COLO668 (cell line): ENCODE measurements at regions not wholly inside any gene's neighbourhood (a gene's known extent, or its start where the extent isn't known, plus 50 kb on each side); places are given as distances from the start of the nearest gene placed in this dataset.
A peak's percentile ranks its signal among the peaks of the same experiment; 100 is the strongest.

Source experiments
- DNase-seq: peaks from one replicate; lab custom pipeline; 2025; ENCODE audit not compliant: unreplicated experiment; lab: John Stamatoyannopoulos, UW

DNA sequence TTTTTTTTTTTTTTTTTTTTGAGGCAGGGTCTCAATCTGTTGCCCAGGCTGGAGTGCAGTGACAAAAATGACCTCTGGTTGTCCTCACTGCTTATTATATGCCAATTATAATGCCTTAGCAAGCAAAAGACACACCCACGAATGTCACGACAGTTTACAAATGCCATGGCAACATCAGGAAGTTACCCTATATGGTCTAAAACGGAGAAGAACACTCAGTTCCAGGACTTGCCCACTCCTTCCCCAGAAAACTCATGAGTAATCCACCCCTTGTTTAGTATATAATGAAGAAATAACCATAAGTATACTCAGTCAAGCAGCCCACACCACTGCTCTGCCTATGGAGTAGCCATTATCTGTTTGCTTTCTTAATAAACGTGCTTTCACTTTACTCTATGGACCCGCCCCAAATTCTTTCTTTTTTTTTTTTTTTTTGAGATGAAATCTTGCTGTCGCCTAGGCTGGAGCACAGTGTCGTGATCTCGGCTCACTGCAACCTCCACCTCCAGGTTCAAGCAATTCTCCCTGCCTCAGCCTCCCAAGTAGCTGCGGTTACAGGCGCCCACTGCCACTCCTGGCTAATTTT is 106.2 kb downstream of the SMIM20 start:
- no peak for DNase-seq

DNA sequence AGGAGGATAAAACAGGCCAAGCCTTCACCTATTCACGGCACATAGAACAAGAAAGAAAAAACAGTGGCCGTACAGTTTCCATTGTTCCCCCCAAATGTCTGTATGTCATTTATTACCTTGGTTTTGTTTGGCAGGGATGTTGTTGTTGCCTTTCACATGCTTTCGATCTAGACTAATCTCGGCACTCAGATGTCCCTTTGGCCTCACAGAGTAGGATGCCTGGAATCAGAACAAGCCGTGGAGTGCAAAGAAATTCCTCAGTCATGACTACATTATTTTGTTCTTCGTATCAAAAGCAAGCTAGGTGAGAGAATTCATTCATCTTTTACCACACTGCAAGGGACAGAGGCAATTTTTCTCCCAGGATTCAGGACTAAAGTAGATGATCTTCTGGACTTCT is 106.9 kb downstream of the SMIM20 start:
- no peak for DNase-seq

DNA sequence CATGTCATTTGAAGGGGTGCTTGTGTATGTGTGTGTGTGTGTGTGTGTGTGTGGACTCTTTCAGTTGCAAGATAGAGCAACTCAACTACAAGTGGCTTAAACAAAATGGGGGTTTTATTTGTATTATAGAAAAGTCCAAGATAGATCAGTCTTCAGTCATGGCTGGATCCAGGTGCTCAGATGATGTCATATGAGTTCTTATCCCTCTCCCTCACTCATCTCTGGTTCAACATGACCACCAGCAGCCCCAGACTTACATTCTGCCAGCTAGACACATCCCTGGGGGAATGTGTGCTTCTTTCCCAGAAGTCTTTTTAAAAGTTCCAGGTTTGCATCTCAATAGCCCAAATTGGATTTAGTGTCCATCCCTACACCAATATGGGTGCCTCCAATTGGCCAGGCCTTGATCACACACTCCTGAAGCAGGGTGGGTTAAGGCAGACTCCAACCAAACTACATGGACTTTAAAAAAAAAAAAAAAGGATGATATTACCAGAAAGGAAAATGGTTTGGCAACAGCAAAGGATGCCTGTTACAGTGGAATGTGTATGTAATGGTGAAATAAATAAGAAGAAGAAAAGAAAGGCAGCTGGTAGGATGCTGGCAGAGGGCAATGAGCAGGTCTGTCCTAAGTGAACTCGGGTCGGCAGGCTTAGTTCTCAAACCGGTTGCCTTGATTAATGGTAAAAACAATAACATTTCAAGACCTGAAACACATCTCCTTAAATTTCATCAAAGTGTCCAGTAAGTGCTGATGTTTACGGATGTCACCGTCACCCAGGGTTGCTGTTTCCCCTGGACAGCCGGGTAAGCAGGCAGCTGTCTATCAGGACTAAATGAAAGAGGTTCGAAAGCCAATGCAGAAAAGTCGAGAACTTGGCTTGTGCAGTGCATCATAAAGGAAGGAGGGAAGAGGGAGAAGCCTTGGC is 107.7 kb downstream of the SMIM20 start:
- peak; percentile 67 for DNase-seq

DNA sequence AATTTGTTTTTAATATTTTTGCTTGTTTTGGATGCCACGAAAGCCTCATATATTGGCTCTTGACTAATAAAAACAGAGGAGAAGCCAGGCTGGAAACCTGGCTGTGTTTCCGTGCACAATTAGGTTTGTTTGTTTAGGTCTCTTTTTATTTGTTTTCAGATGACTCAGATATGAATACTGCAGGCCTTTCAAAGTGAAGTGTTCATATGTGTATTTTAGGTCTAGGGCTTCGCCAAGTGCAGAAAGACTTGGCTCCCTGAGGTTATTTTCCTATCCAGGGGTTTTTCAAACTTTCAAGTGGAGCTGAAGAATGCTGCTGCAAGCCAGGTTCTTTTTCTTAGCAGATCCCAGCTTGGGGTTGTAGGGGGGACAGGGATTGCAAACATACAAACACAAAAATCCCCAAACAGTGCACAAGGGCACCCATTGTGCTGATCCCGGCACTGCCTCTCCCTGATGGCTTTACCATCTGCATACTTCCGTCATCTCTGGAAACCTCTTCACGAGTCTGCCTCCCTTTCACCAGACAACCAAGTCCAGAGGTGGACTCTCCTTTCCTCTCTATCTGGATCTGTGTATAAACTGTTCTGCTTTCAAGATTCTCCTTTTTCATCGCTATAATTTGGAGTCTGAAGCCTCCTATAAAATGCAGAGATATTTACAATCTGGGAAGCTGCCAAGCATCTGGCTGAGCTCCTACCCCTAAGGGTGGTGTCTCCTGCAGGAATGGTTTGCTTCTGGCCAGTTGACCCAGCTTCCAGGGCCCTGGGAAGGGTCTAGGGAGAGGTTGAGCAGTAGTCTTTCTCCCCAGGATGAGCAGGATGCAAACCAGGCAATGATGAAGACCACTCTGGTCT is 108.6 kb downstream of the SMIM20 start:
- peak; percentile 67 for DNase-seq

DNA sequence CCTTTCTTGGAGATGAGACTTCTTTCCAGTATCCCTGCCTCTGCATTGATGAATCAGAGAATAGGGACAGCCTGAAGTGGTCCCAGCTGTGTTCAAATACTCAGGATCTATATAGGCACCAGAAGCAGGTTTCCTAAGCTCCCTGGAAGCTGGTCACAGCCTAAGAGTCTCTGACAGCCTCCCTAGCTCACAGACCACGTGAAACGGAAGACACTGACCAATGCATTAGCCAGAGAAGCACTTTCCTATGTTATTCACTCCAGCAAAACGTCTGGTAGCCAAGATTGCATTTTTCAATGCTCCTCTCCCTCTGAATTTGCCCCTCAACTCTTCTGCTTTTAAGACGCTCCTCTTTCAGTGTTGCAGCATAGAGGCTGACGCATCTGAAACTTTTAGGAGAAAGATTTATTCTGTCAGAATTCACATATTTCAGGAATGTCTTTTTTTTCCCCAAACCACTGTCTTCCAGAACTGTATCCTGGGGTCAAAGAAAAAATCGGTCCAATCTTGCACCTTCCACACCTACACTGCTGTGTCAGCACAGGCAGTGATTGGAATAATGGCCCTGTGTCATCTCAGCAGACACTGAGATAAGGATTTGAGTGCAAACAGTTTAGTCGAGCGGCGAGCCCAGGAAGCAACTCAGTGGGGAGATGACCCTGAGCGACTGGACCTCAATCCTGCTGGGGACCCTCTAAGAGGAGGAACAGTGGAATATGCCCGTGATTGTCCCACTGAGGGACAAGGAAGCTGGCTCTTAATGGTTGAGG is 109.4 kb downstream of the SMIM20 start:
- DNase-seq = peak; percentile 16

DNA sequence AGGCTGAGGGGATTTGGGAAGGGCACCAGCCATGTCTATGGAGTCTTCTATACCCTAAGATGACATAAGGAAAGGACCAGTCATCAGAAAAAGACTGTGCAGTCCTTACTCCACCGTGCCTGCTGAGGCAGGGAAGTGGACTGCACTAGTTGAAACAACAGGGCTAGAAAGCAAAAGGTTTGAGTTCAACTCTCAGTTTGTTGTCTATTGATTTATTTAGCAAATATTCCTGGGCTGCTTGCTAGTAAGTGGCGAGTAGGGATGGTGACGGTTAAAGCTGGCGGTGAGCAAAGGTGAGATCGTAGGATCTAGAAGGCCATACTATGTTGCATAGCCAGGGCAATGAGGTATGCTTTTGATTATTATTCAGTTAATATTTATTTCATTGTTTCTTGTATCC is 110.1 kb downstream of the SMIM20 start:
- no peak for DNase-seq

DNA sequence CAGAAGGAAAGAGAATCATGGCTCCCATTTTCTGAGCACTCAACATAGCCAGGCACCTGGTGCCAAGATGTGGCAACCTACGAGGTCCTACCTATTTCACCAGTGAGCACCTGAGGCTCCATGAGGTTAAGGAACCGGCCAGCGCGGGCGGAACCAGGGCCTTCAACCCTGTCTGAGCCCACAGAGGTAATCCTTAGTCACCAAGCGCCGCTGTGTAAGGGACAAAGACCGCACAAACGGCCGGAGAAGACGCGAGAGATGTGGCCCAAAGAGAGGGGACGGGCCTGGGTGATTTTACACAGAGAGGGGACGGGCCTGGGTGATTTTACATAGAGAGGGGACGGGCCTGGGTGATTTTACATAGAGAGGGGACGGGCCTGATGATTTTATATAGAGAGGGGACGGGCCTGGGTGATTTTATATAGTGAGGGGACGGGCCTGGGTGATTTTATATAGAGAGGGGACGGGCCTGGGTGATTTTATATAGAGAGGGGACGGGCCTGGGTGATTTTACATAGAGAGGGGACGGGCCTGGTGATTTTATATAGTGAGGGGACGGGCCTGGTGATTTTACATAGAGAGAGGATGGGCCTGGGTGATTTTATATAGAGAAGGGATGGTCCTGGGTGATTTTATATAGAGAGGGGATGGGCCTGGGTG is 114.2 kb downstream of the SMIM20 start:
- DNase-seq = no peak

DNA sequence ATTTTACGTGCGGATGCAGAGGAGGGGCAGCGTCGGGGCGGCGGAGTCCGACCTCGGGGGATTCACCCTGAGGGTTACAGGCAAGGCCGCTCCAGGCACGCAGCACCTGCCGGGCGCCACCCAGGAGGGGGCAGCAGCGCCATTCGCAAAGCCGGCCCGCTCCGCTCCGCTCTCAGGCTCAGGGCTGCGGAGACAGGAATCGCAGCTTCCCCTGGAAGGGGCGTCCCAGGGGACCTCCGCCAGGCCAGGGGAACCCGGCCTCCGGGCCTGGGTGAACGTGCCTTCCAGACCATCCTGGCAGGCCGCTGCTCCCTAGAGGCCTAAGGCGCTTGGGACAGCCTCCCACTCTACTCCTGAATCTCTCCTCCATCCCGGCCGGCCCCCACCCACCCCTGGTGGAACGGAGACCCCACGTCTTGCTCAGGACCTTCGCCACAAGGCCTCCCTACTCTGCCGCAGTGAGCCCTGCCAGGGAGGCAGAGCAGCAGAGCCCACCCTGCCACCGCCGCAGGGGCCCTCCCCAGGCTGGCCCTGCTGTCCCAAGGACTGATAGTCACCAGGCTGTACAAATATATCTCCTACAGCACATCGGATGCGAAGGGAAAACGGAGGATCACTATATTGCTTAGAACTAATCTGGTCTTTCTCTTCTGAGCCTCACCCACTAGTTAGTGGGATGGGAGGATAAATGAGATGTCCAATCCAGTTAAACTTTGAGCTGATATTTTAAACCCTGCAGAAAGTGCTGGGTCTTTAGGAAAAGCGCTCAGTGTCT is 115.0 kb downstream of the SMIM20 start:
- DNase-seq = peak; percentile 82

DNA sequence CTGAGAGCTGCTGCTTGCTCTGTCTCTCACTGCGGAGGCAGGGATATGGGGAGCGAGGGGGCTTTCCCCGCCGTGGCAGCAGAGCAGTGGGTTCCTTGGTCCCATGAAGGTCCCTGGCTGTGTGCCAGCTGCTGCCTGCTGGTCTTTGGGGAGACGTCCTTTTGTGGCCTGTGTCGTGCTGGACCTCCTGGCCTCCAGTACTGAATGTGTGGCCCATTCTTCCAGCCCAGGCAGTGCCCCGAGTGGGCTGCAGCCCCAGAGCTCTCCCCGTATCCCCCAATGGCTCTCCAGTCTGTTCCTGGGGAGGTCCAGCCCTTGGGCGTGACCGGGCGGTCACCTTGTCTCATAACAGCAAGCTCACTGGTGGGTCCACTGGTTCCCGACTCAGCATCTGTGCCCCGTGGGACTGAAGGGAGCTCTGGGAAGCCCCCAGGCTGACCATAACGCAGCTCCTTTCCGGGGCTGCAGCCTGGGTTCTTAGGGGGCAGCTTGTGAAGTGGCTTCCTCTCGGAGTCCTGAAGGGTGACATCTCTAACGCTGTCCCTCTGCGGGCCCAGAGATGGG is 115.6 kb downstream of the SMIM20 start:
- no peak for DNase-seq

DNA sequence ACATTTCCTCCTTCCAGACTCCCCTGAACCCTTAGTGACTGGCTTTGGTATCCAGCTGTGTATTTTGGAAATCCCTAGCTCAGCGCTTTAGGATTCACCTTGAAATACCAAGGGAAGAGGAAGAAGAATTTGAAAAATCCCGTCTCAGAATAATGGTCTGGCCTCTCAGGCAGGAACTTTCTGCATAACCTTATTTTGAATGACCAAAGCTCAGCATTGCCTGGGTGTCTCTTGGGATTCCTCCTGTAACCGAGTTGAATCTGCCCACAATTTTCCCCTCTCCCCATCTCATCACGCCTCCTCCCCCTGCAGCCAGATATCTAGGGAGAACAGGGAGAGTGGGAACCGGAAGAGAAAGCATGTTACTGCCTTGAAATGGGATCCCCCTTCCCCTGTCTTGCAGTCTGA is 116.2 kb downstream of the SMIM20 start:
- DNase-seq = no peak

DNA sequence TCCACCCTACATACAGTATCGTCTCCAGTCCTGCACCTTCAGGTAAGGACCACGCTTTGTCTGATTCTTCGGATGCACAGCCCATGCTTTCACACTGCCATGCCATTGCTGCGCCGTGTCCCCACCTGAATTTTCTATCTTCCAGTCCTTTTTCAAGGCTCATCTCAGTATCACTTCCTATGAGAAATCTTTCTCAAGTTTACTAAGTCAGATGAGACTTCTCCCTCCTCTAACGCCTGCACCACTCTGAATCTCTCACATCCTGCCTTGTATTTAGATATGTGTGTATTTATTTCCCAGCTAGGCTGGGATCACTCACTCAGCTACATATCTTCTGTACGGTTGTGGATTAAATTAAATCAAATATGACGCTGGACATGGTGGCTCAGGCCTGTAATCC is 116.8 kb downstream of the SMIM20 start:
- DNase-seq = no peak

DNA sequence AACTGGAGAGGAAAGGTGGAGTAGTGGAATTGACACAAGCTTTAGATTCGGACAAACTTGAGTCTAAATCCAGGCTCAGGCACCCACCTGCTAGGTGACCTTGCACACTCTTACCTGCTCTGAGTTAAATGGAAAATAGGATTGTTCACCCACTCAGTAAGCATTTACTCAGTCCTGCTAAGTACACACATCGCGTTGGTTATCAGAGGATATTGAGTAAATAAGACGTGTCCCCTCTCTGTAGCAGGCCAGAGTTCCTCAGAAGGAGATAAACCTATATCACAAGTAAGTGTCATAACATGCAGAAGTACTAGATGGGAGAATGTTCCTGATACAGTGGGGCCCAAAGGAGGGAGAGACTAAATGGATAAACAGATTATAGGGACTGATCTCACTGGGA is 117.7 kb downstream of the SMIM20 start:
- peak; percentile 14 for DNase-seq

DNA sequence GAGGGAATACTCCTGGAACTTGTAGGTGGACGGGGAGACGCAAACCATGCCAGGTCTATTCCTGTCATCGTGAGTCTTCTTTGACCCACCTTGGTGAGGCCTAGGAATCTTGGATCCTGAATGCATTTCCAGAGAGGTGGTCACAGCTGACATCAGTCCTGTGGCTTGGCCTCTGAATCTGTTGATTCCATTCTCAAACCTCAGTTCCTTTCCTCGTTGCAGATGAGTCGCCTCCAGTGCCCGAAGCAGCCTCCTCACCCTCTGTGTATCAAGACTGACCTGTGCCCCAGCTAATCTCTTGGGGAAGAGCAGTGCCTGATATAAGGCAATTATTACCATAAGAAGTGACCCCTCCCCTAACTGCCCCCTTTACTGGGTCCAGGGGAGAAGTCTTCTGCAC is 118.1 kb downstream of the SMIM20 start:
- no peak for DNase-seq

DNA sequence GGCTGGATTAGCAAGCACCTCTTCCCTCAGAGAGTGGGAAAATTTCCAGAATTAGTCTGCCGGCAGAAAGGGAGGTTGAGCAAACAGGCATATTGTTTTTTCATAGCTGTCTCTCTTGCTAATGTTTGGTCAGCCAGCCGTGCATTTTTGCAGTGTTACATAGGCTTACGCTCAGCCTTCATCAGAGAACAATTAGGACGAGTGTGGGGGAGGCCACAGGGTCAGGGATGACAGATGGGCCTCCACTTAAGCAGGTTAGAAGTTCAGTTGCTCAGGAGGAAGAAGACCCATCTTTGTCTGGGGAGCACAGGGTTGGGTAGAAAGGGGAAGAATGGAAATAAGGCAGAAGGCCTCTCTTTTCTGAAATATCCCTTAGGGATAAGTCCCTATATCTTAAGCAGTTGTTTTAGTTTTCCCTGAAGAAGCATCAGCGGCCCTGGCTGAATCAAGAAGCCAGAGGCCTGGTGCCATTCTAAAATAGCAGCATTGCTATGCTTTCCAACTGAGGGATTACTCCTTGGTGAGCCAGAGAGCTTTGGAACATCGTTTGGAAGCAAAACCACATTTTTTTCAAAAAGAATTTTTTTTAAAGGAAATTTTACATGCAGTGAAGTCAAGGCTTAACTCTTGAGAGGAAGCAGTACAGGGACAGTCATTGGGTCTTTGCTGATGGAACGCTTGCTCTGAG is 118.8 kb downstream of the SMIM20 start:
- DNase-seq = peak; percentile 41

DNA sequence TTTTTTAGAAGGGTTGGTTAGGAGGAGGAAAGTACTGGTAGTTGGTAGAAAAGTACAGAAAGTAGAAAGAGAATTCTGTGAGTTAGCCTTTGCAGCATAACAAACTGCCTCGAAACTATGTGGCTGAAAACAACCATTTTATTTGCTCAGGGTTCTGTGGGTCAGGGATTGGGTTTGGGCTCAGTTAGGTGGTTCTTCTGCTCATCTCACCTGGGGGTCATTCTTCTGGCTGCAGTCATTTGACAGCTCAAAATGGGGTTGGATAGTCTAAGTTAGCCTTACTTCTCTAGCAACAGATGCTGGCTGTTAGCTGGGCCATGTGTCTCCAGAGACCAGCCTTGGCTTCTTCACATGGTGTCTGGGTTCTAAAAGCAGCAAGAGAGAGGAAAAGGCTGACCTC is 119.4 kb downstream of the SMIM20 start:
- no peak for DNase-seq

DNA sequence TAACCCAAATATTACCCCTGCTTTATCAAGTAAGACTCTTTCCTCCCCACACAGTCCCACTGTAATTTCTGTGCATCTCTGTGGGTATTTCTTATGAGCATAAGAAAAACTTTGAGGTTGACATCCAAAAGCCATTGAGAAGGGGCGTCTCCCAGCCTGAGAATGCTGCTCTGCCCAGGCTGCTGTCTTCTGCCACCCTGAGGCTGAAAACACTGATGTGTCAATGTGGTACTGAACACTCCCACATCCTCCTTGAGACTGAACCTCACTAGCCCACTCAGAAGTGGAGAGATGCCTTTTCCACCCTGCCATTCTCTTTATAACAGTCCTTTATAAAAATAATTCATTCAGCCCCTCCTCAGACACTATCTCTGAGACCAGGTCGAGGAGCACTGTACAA is 120.8 kb downstream of the SMIM20 start:
- no peak for DNase-seq

DNA sequence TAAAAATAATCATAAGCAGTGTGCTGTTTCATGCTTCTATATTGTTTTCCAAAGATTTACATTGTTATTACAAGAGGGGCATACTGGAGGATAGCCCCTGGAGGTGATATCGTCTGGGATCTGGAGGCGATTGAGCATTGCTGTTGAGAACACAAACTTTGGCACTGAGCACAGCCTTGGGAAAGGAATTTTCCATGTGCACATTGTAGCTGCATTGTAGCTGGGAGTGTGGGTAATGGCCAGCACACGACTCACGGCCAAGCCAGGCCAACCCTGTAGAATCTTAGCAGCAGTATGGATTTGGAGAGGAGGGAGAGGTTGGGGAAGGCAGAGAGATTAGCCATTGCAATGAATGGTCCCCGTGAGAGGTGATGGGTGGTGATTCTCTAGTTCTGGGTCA is 121.9 kb downstream of the SMIM20 start:
- no peak for DNase-seq

DNA sequence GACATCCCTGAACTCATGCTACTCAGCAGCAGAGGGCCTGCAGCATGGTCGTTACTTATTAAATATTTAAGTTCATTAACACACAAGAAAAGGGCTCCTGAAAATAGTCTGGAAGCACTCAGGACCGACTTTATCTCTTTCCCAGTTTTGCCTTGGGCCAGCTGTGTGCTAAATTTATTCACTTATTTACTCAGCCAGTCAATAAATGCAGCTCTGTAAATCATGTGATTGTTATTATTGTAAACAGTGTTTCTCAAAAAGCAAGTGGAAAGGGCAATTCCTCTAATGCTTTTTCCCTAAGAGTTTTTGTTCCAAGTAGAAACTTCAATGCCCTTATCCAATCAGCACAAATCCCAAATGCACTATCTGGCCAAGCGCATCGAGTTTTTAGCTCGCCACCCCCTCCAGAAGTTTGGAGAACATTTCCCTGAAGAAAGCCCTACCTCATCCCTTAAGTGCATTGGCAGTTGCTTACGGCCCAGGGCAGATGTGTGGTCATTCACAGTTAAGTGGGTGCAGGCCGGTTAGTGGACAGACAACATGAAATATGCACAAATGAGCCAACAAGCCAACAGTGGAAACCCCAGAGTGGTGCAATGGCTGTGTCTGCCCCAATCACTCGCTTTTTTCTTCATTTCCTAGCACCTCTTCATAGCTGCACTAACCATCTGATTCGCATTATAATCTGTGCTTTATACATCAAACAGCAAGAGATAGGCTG is 125.8 kb downstream of the SMIM20 start:
- no peak for DNase-seq
